ENCODE measurements at regions not wholly inside any gene's neighbourhood (a gene's known extent, or its start where the extent isn't known, plus 50 kb on each side); places are given as distances from the start of the nearest gene placed in this dataset.

GRCh38 chr21:15406791-15407190, 323.0 kb upstream of the USP25 start:
- TF ChIP-seq CTCF (IDR thresholded peaks at IDR 0.05) (no peak), POLR2A (IDR thresholded peaks at IDR 0.05) (no peak)
